GM21529 (cell line): ENCODE measurements at regions not wholly inside any gene's neighbourhood (a gene's known extent, or its start where the extent isn't known, plus 50 kb on each side); places are given as distances from the start of the nearest gene placed in this dataset.
"Not testable (repeated sequence)": the region's sequence is repeated elsewhere in the genome, so short reads cannot be mapped to it uniquely, and the experiment has no call there.

Source experiments
- ATAC-seq: cut with Tn5 transposase; IDR thresholded peaks from one replicate; pipeline ENCODE4 v1.9.1; 2021; ENCODE audit not compliant: unreplicated experiment

- no peak for ATAC-seq
Observed at GRCh38 chr17:36691606-36692005, 90.2 kb downstream of the MRM1 start.

GRCh38 chr17:36695082-36695481 is 93.7 kb downstream of the MRM1 start:
- ATAC-seq: no peak

GRCh38 chr17:36695710-36696109 is 94.3 kb downstream of the MRM1 start:
- not testable (repeated sequence) for ATAC-seq

GRCh38 chr17:36696805-36697204 is 95.4 kb downstream of the MRM1 start:
- no peak for ATAC-seq

- ATAC-seq: no peak
Observed at GRCh38 chr17:36697903-36698530, 96.6 kb downstream of the MRM1 start.

GRCh38 chr17:36701429-36702099 is 100.2 kb downstream of the MRM1 start:
- ATAC-seq: no peak

GRCh38 chr17:36702636-36703035 is 101.3 kb downstream of the MRM1 start:
- no peak for ATAC-seq

GRCh38 chr17:36703860-36704266 is 102.5 kb downstream of the MRM1 start:
- no peak for ATAC-seq

GRCh38 chr17:36705283-36705795 is 104.0 kb downstream of the MRM1 start:
- no peak for ATAC-seq

GRCh38 chr17:36705874-36706731 is 104.7 kb downstream of the MRM1 start:
- ATAC-seq: no peak

- ATAC-seq: no peak
Observed at GRCh38 chr17:36707904-36708303, 106.5 kb downstream of the MRM1 start.

- ATAC-seq: no peak
Observed at GRCh38 chr17:36714789-36715188, 113.4 kb downstream of the MRM1 start.

GRCh38 chr17:36715951-36716350 is 114.6 kb downstream of the MRM1 start:
- ATAC-seq: no peak

- no peak for ATAC-seq
Observed at GRCh38 chr17:36717088-36717487, 115.7 kb downstream of the MRM1 start.

GRCh38 chr17:36720131-36720530 is 118.7 kb downstream of the MRM1 start:
- ATAC-seq: no peak

GRCh38 chr17:36721560-36722120 is 120.3 kb downstream of the MRM1 start:
- ATAC-seq: no peak

GRCh38 chr17:36722121-36722902 is 120.9 kb downstream of the MRM1 start:
- ATAC-seq: peak; percentile 63

GRCh38 chr17:36722903-36723263 is 121.5 kb downstream of the MRM1 start:
- no peak for ATAC-seq

- ATAC-seq: no peak
Observed at GRCh38 chr17:36723459-36724025, 122.2 kb downstream of the MRM1 start.

- ATAC-seq: no peak
Observed at GRCh38 chr17:36726199-36726598, 124.8 kb downstream of the MRM1 start.
